ENCODE measurements at regions not wholly inside any gene's neighbourhood (a gene's known extent, or its start where the extent isn't known, plus 50 kb on each side); places are given as distances from the start of the nearest gene placed in this dataset.

- 12 to 33% (median 26%) methylated on average over 1 of the region's 1 CpG for WGBS, 4 donors
- H3K27me3 ChIP-seq, result no peaks in the 10 kb centered on the region
- H3K27ac ChIP-seq, result no peak overlapping the region
- H3K36me3 ChIP-seq (replicated peaks in 1 of 2), result no peaks in the 10 kb centered on the region
- TF ChIP-seq CTCF (IDR thresholded peaks at IDR 0.05) (no peak), POLR2A (IDR thresholded peaks at IDR 0.05) (no peak)
- intact Hi-C loops (cut with DNase I), result no loop called here
- peaks cover 7 to 12% of the 10 kb centered on the region in 2 donors for H3K4me1 ChIP-seq (replicated peaks in 1 of 2)
- no peak overlapping the region for H3K4me3 ChIP-seq
- H3K9me3 ChIP-seq (replicated peaks in 1 of 3), result no peaks in the 10 kb centered on the region
- DNase-seq, result no peak
These were observed 63.0 kb downstream of the HOXA1 start for GRCh38 chr7:27032839-27033238.

- TF ChIP-seq POLR2A (IDR thresholded peaks at IDR 0.05) (no peak), CTCF (IDR thresholded peaks at IDR 0.05) (no peak)
- H3K4me3 ChIP-seq, result no peak overlapping the region
- H3K36me3 ChIP-seq (replicated peaks in 1 of 2), result no peaks in the 10 kb centered on the region
- peak in 3 of 7 donors; percentile 21 to 38 (median 21) for DNase-seq
- peaks cover 7 to 12% of the 10 kb centered on the region in 2 donors for H3K4me1 ChIP-seq (replicated peaks in 1 of 2)
- 75 to 79% (median 78%) methylated on average over 8 of the region's 8 CpGs for WGBS, 4 donors
- no peaks in the 10 kb centered on the region for H3K9me3 ChIP-seq (replicated peaks in 1 of 3)
- intact Hi-C loops (cut with DNase I), result no loop called here
- peak overlapping the region in 2 of 5 donors; percentile 19 to 56 for H3K27ac ChIP-seq
- H3K27me3 ChIP-seq, result no peaks in the 10 kb centered on the region
These were observed 64.3 kb downstream of the HOXA1 start for GRCh38 chr7:27031289-27032172.

GRCh38 chr7:27030393-27031050 lies 65.3 kb downstream of the HOXA1 start:
- Histone ChIP-seq H3K36me3 (replicated peaks in 1 of 2) (no peaks in the 10 kb centered on the region), H3K27me3 (no peaks in the 10 kb centered on the region), H3K27ac (no peak overlapping the region), H3K4me3 (no peak overlapping the region), H3K4me1 (replicated peaks in 1 of 2) (peaks cover 7 to 12% of the 10 kb centered on the region in 2 donors), H3K9me3 (replicated peaks in 1 of 3) (no peaks in the 10 kb centered on the region)
- TF ChIP-seq POLR2A (IDR thresholded peaks at IDR 0.05), result no peak
- no peak for TF ChIP-seq CTCF (IDR thresholded peaks at IDR 0.05)
- intact Hi-C loops (cut with DNase I), result no loop called here
- WGBS, 4 donors, result 92 to 98% (median 93%) methylated on average over 7 of the region's 7 CpGs
- DNase-seq, result no peak

- intact Hi-C loops (cut with DNase I), result no loop called here
- H3K9me3 ChIP-seq (replicated peaks in 1 of 3), result no peaks in the 10 kb centered on the region
- DNase-seq, result no peak
- no peaks in the 10 kb centered on the region for H3K4me1 ChIP-seq (replicated peaks in 1 of 2)
- no peak overlapping the region for H3K4me3 ChIP-seq
- no peaks in the 10 kb centered on the region for H3K27me3 ChIP-seq
- H3K27ac ChIP-seq, result no peak overlapping the region
- no peaks in the 10 kb centered on the region for H3K36me3 ChIP-seq (replicated peaks in 1 of 2)
- TF ChIP-seq CTCF (IDR thresholded peaks at IDR 0.05), result no peak
- TF ChIP-seq POLR2A (IDR thresholded peaks at IDR 0.05), result no peak
- 72 to 87% (median 76%) methylated on average over 8 of the region's 8 CpGs for WGBS, 4 donors
These were observed 70.5 kb downstream of the HOXA1 start for GRCh38 chr7:27025270-27025669.
